ENCODE measurements at regions not wholly inside any gene's neighbourhood (a gene's known extent, or its start where the extent isn't known, plus 50 kb on each side); places are given as distances from the start of the nearest gene placed in this dataset.
A peak's percentile ranks its signal among the peaks of the same experiment; 100 is the strongest.

- TF ChIP-seq CTCF (IDR thresholded peaks at IDR 0.05; ENCODE audit: low read depth, low read length): no peak
- no peak overlapping the region for H3K4me3 ChIP-seq (ENCODE audit: low read depth, low read length)
- DNase-seq (ENCODE audit: low read depth, low spot score): no peak
- in situ Hi-C loops (cut with HindIII; ENCODE audit: low sequenced_read_pairs): no loop called here
Observed at GRCh38 chr15:38174691-38175090, 77.9 kb upstream of the SPRED1 start.

GRCh38 chr15:38176155-38176554 is 76.5 kb upstream of the SPRED1 start:
- in situ Hi-C loops (cut with HindIII; ENCODE audit: low sequenced_read_pairs): no loop called here
- H3K4me3 ChIP-seq (ENCODE audit: low read depth, low read length): no peak overlapping the region
- peak; percentile 83 for DNase-seq (ENCODE audit: low read depth, low spot score)
- no peak for TF ChIP-seq CTCF (IDR thresholded peaks at IDR 0.05; ENCODE audit: low read depth, low read length)

- peak; percentile 23 for DNase-seq (ENCODE audit: low read depth, low spot score)
- in situ Hi-C loops (cut with HindIII; ENCODE audit: low sequenced_read_pairs): no loop called here
- no peak for TF ChIP-seq CTCF (IDR thresholded peaks at IDR 0.05; ENCODE audit: low read depth, low read length)
- no peak overlapping the region for H3K4me3 ChIP-seq (ENCODE audit: low read depth, low read length)
Observed at GRCh38 chr15:38176691-38177090, 75.9 kb upstream of the SPRED1 start.

GRCh38 chr15:38182900-38183299 is 69.7 kb upstream of the SPRED1 start:
- in situ Hi-C loops (cut with HindIII; ENCODE audit: low sequenced_read_pairs): no loop called here

GRCh38 chr15:38186507-38186906 is 66.1 kb upstream of the SPRED1 start:
- no peak overlapping the region for H3K4me3 ChIP-seq (ENCODE audit: low read depth, low read length)
- in situ Hi-C loops (cut with HindIII; ENCODE audit: low sequenced_read_pairs): no loop called here
- DNase-seq (ENCODE audit: low read depth, low spot score): no peak
- no peak for TF ChIP-seq CTCF (IDR thresholded peaks at IDR 0.05; ENCODE audit: low read depth, low read length)

More at GRCh38 chr15:38182900-38183299, 69.7 kb upstream of the SPRED1 start:
- H3K4me3 ChIP-seq (ENCODE audit: low read depth, low read length): no peak overlapping the region
- DNase-seq (ENCODE audit: low read depth, low spot score): no peak
- TF ChIP-seq CTCF (IDR thresholded peaks at IDR 0.05; ENCODE audit: low read depth, low read length): no peak

GRCh38 chr15:38187630-38188313 is 64.9 kb upstream of the SPRED1 start:
- no peak for TF ChIP-seq CTCF (IDR thresholded peaks at IDR 0.05; ENCODE audit: low read depth, low read length)
- H3K4me3 ChIP-seq (ENCODE audit: low read depth, low read length): no peak overlapping the region
- in situ Hi-C loops (cut with HindIII; ENCODE audit: low sequenced_read_pairs): no loop called here
- DNase-seq (ENCODE audit: low read depth, low spot score): no peak

Measured in astrocyte of the spinal cord (primary cell).